GM12891 (cell line): ENCODE measurements at regions not wholly inside any gene's neighbourhood (a gene's known extent, or its start where the extent isn't known, plus 50 kb on each side); places are given as distances from the start of the nearest gene placed in this dataset.

Experiments
- POLR2A ChIP-seq: IDR thresholded peaks from 2 replicates; pipeline ENCODE4 v1.6.1; 2011; ENCODE audit warnings: low read depth, low read length, control low read depth
- POLR2AphosphoS5 ChIP-seq: IDR thresholded peaks from 2 replicates; pipeline ENCODE4 v1.6.1; 2011; ENCODE audit warnings: low read depth, low read length, control low read depth

DNA sequence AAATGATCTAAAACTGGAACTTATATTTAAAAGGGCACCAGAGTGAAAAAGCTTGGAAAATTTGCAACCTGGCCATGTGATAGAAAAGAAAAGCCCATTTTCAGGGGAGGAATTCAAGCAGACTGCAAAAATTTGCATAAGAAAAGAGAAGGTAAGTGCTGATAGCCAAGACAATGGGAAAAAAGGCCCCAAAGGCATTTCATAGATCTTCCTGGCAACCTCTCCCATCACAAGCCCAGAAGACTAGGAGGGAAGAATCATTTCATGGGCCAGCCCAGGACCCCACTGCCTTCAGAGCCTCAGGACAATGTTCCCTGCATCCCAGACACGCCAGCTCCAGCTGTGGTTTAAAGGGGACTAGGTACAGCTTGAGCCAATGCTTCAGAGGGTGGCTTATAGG, 887.3 kb upstream of the DIAPH2 start:
- TF ChIP-seq POLR2AphosphoS5 (no peak), POLR2A (no peak)
